ENCODE measurements at regions not wholly inside any gene's neighbourhood (a gene's known extent, or its start where the extent isn't known, plus 50 kb on each side); places are given as distances from the start of the nearest gene placed in this dataset.

GRCh38 chr9:26742828-26743476 is 149.7 kb downstream of the CAAP1 start:
- no peaks in the 10 kb centered on the region for H3K79me2 ChIP-seq (ENCODE audit: control insufficient read depth in 1 of 2, insufficient read depth in 2 of 2, low read length in 2 of 2)
- H2AK5ac ChIP-seq (ENCODE audit: low read depth, low read length): no peak overlapping the region
- H3K9ac ChIP-seq (replicated peaks in 1 of 4; ENCODE audit: extremely low read depth in 1 of 4, low read depth in 3 of 4, low read length in 3 of 4): no peak overlapping the region
- WGBS, 2 experiments (ENCODE audit: extremely low coverage in 1 of 2, insufficient coverage in 1 of 2, insufficient read length in 1 of 2, insufficient replicate concordance in 2 of 2, low coverage in 1 of 2, low lambda C conversion rate in 2 of 2, missing lambda C conversion rate in 1 of 2): 62% methylated on average over 2 of the region's 2 CpGs; no CpG with 5 or more reads in 1 of the 2 experiments
- H3K4me3 ChIP-seq (ENCODE audit: extremely low read depth in 1 of 4, insufficient read depth in 2 of 4, low read depth in 3 of 4, low read length in 4 of 4): peak overlapping the region in 1 of 4 experiments; percentile 20; a peak in 1 of 8 replicates
- H3K56ac ChIP-seq (replicated peaks; ENCODE audit: insufficient read length, low read depth, low read length): no peak overlapping the region
- H3K9me3 ChIP-seq (ENCODE audit: insufficient read depth in 2 of 2, low read depth in 1 of 2, low read length in 1 of 2): peaks cover 2 to 4% of the 10 kb centered on the region in 2 experiments; a peak in 2 of 4 replicates
- no peaks in the 10 kb centered on the region for H3K27me3 ChIP-seq (replicated peaks in 1 of 4; ENCODE audit: control insufficient read depth in 3 of 4, extremely low read depth in 1 of 4, insufficient read depth in 3 of 4, low read length in 3 of 4)
- no peak overlapping the region for H2BK120ac ChIP-seq (replicated peaks; ENCODE audit: low read depth, low read length)
- H3K14ac ChIP-seq (ENCODE audit: insufficient read length): no peak overlapping the region
- ChIA-PET CTCF (ENCODE audit: partially characterized antibody) (interaction anchor here (0.7 to 3.6 kb wide), 14 partner anchors 12 to 331 kb away, joined by 3 to 14 read pairs (median 4); no protein-coding TSS in a partner anchor), POLR2A (ENCODE audit: partially characterized antibody) (no interaction called here)
- H2BK12ac ChIP-seq (ENCODE audit: low read depth, low read length): no peak overlapping the region
- no peak overlapping the region for H4K8ac ChIP-seq (ENCODE audit: extremely low read depth, insufficient read depth, low read length)
- peak overlapping the region; percentile 72; the same call in 1 of the 2 replicates for H2BK5ac ChIP-seq (ENCODE audit: low read depth, low read length)
- peak overlapping the region; percentile 48; the same call in 1 of the 2 replicates for H3K18ac ChIP-seq (ENCODE audit: extremely low read depth, low read length)
- no peaks in the 10 kb centered on the region for H3K79me1 ChIP-seq (ENCODE audit: low read depth, low read length)
- H4K5ac ChIP-seq (ENCODE audit: insufficient read length, low read depth, low read length): no peak overlapping the region
- H2BK15ac ChIP-seq (ENCODE audit: low read length): no peak overlapping the region
- H3K23ac ChIP-seq (ENCODE audit: insufficient read length): no peak overlapping the region
- no peaks in the 10 kb centered on the region for H4K20me1 ChIP-seq (replicated peaks in 1 of 2; ENCODE audit: control insufficient read depth in 1 of 2, insufficient read depth in 2 of 2, low read length in 2 of 2)
- DNase-seq (ENCODE audit: low read depth in 1 of 2, low spot score in 2 of 2) (no peak), FAIRE-seq (peak; percentile 78)
- no peaks in the 10 kb centered on the region for H3K36me3 ChIP-seq (ENCODE audit: control insufficient read depth in 2 of 4, insufficient read depth in 4 of 4, low read length in 3 of 4)
- no peak overlapping the region for H3K27ac ChIP-seq (ENCODE audit: low read depth, low read length)
- no peaks in the 10 kb centered on the region for H3K23me2 ChIP-seq (ENCODE audit: low read depth, low read length)
- no peak overlapping the region for H3K4ac ChIP-seq (replicated peaks; ENCODE audit: insufficient read length, low read depth, low read length)
- H3K4me1 ChIP-seq (replicated peaks in 1 of 4; ENCODE audit: control insufficient read depth in 3 of 4, insufficient read depth in 4 of 4, low read length in 3 of 4): peaks cover 0 to 11% (median 5%) of the 10 kb centered on the region in 4 experiments; a peak in 5 of 7 replicates
- no peak overlapping the region for H2BK20ac ChIP-seq (ENCODE audit: low read length)
- no peak overlapping the region for H2AFZ ChIP-seq (ENCODE audit: low read length)
- H3K4me2 ChIP-seq (ENCODE audit: insufficient read depth in 1 of 2, low read depth in 2 of 2, low read length in 2 of 2): peak overlapping the region; percentile 32 to 58
- no peak overlapping the region for H4K91ac ChIP-seq (replicated peaks; ENCODE audit: insufficient read length, low read length)
- no peak for TF ChIP-seq JUND (IDR thresholded peaks at IDR 0.05; ENCODE audit: low read length)
- TF ChIP-seq PHF8 (conservative IDR thresholded peaks at IDR 0.05; ENCODE audit: low read depth, low read length): no peak
- TF ChIP-seq HDAC6 (IDR thresholded peaks at IDR 0.05; ENCODE audit: low read depth, low read length): no peak
- no peak for TF ChIP-seq SUZ12 (IDR thresholded peaks at IDR 0.05; ENCODE audit: low read length)
- no peak for TF ChIP-seq SRF (IDR thresholded peaks at IDR 0.05; ENCODE audit: low read depth, low read length)
- TF ChIP-seq POU5F1 (IDR thresholded peaks at IDR 0.05; ENCODE audit: low read depth, low read length): peak; percentile 83
- TF ChIP-seq SIN3A (conservative IDR thresholded peaks at IDR 0.05 in 1 of 2, IDR thresholded peaks at IDR 0.05 in 1 of 2; ENCODE audit: low read depth in 1 of 2, low read length in 2 of 2): no peak
- no peak for TF ChIP-seq HDAC2 (IDR thresholded peaks at IDR 0.05; ENCODE audit: borderline replicate concordance in 1 of 2, low read depth in 2 of 2, low read length in 2 of 2)
- peak; percentile 63 for TF ChIP-seq MAX (IDR thresholded peaks at IDR 0.05)
- no peak for TF ChIP-seq ATF3 (IDR thresholded peaks at IDR 0.05; ENCODE audit: insufficient read depth, low read depth, low read length)
- no peak for TF ChIP-seq ZNF274 (IDR thresholded peaks at IDR 0.05; ENCODE audit: borderline replicate concordance, extremely low read depth, low read length)
- no peak for TF ChIP-seq KDM5A (IDR thresholded peaks at IDR 0.05; ENCODE audit: low read length)
